Activated CD4-positive, alpha-beta memory T cell treated with anti-CD3 and anti-CD28 coated beads for 36 hours (primary cell): ENCODE measurements at regions not wholly inside any gene's neighbourhood (a gene's known extent, or its start where the extent isn't known, plus 50 kb on each side); places are given as distances from the start of the nearest gene placed in this dataset.
A peak's percentile ranks its signal among the peaks of the same experiment; 100 is the strongest.

Experiments
- CTCF ChIA-PET: fragments of 350-600 bp; sonication (Branson Sonifier 250); formaldehyde crosslinking; loops from one replicate; lab custom pipeline; 2021; ENCODE audit warnings: antibody characterized with exemption, inconsistent platforms; lab: Charles Lee
- POLR2A ChIA-PET: fragments of 350-600 bp; sonication (Branson Sonifier 250); formaldehyde crosslinking; loops from one replicate; lab custom pipeline; 2021; ENCODE audit warnings: antibody characterized with exemption; lab: Charles Lee
- DNase-seq: peaks from one replicate; pipeline ENCODE4 v3.0.0-alpha.2; 2020
- H3K27ac Mint-ChIP-seq: one replicate; pipeline ENCODE4 v1.8.0; 2021; ENCODE audit warnings: mixed read lengths
- H3K27me3 Mint-ChIP-seq: one replicate; pipeline ENCODE4 v1.8.0; 2021; ENCODE audit warnings: mixed read lengths
- H3K36me3 Mint-ChIP-seq: one replicate; pipeline ENCODE4 v1.8.0; 2021; ENCODE audit warnings: mixed read lengths
- H3K4me1 Mint-ChIP-seq: one replicate; pipeline ENCODE4 v1.8.0; 2021; ENCODE audit warnings: low read depth, mixed read lengths
- H3K4me3 Mint-ChIP-seq: one replicate; pipeline ENCODE4 v1.8.0; 2021; ENCODE audit warnings: mild to moderate bottlenecking, mixed read lengths
- H3K9me3 Mint-ChIP-seq: one replicate; pipeline ENCODE4 v1.8.0; 2021; ENCODE audit warnings: mixed read lengths
- intact Hi-C: fragments of 100-400 bp; cut with micrococcal nuclease; formaldehyde crosslinking; loops from one replicate; pipeline ENCODE4 v1.15.1; 2023

- Mint-ChIP-seq H3K9me3 (no peaks in the 10 kb centered on the region), H3K27ac (no peak overlapping the region), H3K4me3 (no peak overlapping the region), H3K36me3 (no peaks in the 10 kb centered on the region), H3K4me1 (no peaks in the 10 kb centered on the region), H3K27me3 (peaks cover 17% of the 10 kb centered on the region)
- CTCF ChIA-PET = no interaction called here
- POLR2A ChIA-PET = no interaction called here
- intact Hi-C loops = no loop called here
- DNase-seq = no peak
These were observed 147.4 kb downstream of the CYLD start for GRCh38 chr16:50889276-50889675.

GRCh38 chr16:50888486-50889261 is 146.8 kb downstream of the CYLD start:
- CTCF ChIA-PET = no interaction called here

GRCh38 chr16:50887500-50888298 is 145.8 kb downstream of the CYLD start:
- DNase-seq = no peak
- H3K4me1 Mint-ChIP-seq = no peaks in the 10 kb centered on the region
- no peak overlapping the region for H3K4me3 Mint-ChIP-seq
- H3K27ac Mint-ChIP-seq = no peak overlapping the region
- H3K36me3 Mint-ChIP-seq = no peaks in the 10 kb centered on the region
- H3K9me3 Mint-ChIP-seq = no peaks in the 10 kb centered on the region
- CTCF ChIA-PET = no interaction called here
- H3K27me3 Mint-ChIP-seq = peaks cover 18% of the 10 kb centered on the region
- POLR2A ChIA-PET = no interaction called here
- intact Hi-C loops = no loop called here

More at GRCh38 chr16:50888486-50889261, 146.8 kb downstream of the CYLD start:
- DNase-seq = no peak
- Mint-ChIP-seq H3K36me3 (no peaks in the 10 kb centered on the region), H3K27me3 (peaks cover 19% of the 10 kb centered on the region), H3K9me3 (no peaks in the 10 kb centered on the region), H3K4me1 (no peaks in the 10 kb centered on the region), H3K4me3 (no peak overlapping the region), H3K27ac (no peak overlapping the region)
- intact Hi-C loops = no loop called here
- POLR2A ChIA-PET = no interaction called here

GRCh38 chr16:50884066-50884860 is 142.4 kb downstream of the CYLD start:
- peaks cover 12% of the 10 kb centered on the region for H3K27me3 Mint-ChIP-seq
- H3K9me3 Mint-ChIP-seq = no peaks in the 10 kb centered on the region
- intact Hi-C loops = no loop called here
- no peaks in the 10 kb centered on the region for H3K4me1 Mint-ChIP-seq
- peak; percentile 47 for DNase-seq
- CTCF ChIA-PET = interaction anchor here (0.9 to 2.0 kb wide), 7 partner anchors 8 to 60 kb away, joined by 3 to 8 read pairs (median 4); no protein-coding TSS in a partner anchor
- H3K36me3 Mint-ChIP-seq = no peaks in the 10 kb centered on the region
- POLR2A ChIA-PET = no interaction called here
- H3K4me3 Mint-ChIP-seq = no peak overlapping the region
- H3K27ac Mint-ChIP-seq = no peak overlapping the region

- no peak overlapping the region for H3K27ac Mint-ChIP-seq
- H3K4me3 Mint-ChIP-seq = no peak overlapping the region
- ChIA-PET POLR2A (no interaction called here), CTCF (interaction anchor here (2.0 kb wide), 1 partner anchor 12 kb away, joined by 5 read pairs; no protein-coding TSS in a partner anchor)
- no peaks in the 10 kb centered on the region for H3K4me1 Mint-ChIP-seq
- H3K27me3 Mint-ChIP-seq = peaks cover 25% of the 10 kb centered on the region
- H3K9me3 Mint-ChIP-seq = no peaks in the 10 kb centered on the region
- intact Hi-C loops = no loop called here
- no peaks in the 10 kb centered on the region for H3K36me3 Mint-ChIP-seq
- DNase-seq = no peak
These were observed 140.1 kb downstream of the CYLD start for GRCh38 chr16:50881956-50882355.

GRCh38 chr16:50881331-50881830 is 139.5 kb downstream of the CYLD start:
- Mint-ChIP-seq H3K9me3 (no peaks in the 10 kb centered on the region), H3K4me3 (no peak overlapping the region), H3K36me3 (no peaks in the 10 kb centered on the region), H3K27me3 (peaks cover 25% of the 10 kb centered on the region), H3K27ac (no peak overlapping the region), H3K4me1 (no peaks in the 10 kb centered on the region)
- DNase-seq = no peak
- CTCF ChIA-PET = no interaction called here
- intact Hi-C loops = no loop called here
- POLR2A ChIA-PET = no interaction called here

- Mint-ChIP-seq H3K4me3 (no peak overlapping the region), H3K9me3 (no peaks in the 10 kb centered on the region), H3K27me3 (peaks cover 22% of the 10 kb centered on the region), H3K36me3 (no peaks in the 10 kb centered on the region), H3K27ac (no peak overlapping the region), H3K4me1 (no peaks in the 10 kb centered on the region)
- POLR2A ChIA-PET = no interaction called here
- DNase-seq = no peak
- intact Hi-C loops = no loop called here
- CTCF ChIA-PET = no interaction called here
These were observed 139.0 kb downstream of the CYLD start for GRCh38 chr16:50880926-50881325.

GRCh38 chr16:50879873-50880695 is 138.2 kb downstream of the CYLD start:
- Mint-ChIP-seq H3K4me1 (no peaks in the 10 kb centered on the region), H3K27me3 (peaks cover 21% of the 10 kb centered on the region), H3K27ac (no peak overlapping the region), H3K9me3 (no peaks in the 10 kb centered on the region), H3K36me3 (no peaks in the 10 kb centered on the region), H3K4me3 (no peak overlapping the region)
- CTCF ChIA-PET = no interaction called here
- POLR2A ChIA-PET = no interaction called here
- intact Hi-C loops = no loop called here
- no peak for DNase-seq

GRCh38 chr16:50878966-50879615 is 137.2 kb downstream of the CYLD start:
- POLR2A ChIA-PET = no interaction called here
- Mint-ChIP-seq H3K4me3 (no peak overlapping the region), H3K4me1 (no peaks in the 10 kb centered on the region), H3K27ac (no peak overlapping the region), H3K9me3 (no peaks in the 10 kb centered on the region), H3K36me3 (no peaks in the 10 kb centered on the region), H3K27me3 (peaks cover 21% of the 10 kb centered on the region)
- CTCF ChIA-PET = no interaction called here
- intact Hi-C loops = no loop called here
- DNase-seq = no peak

GRCh38 chr16:50878536-50878935 is 136.7 kb downstream of the CYLD start:
- intact Hi-C loops = no loop called here
- no peaks in the 10 kb centered on the region for H3K9me3 Mint-ChIP-seq
- POLR2A ChIA-PET = no interaction called here
- CTCF ChIA-PET = interaction anchor here (0.8 kb wide), 1 partner anchor 21 kb away, joined by 3 read pairs; no protein-coding TSS in a partner anchor
- DNase-seq = no peak
- H3K36me3 Mint-ChIP-seq = no peaks in the 10 kb centered on the region
- H3K4me1 Mint-ChIP-seq = no peaks in the 10 kb centered on the region
- peaks cover 18% of the 10 kb centered on the region for H3K27me3 Mint-ChIP-seq
- H3K4me3 Mint-ChIP-seq = no peak overlapping the region
- H3K27ac Mint-ChIP-seq = no peak overlapping the region

GRCh38 chr16:50876263-50876662 is 134.4 kb downstream of the CYLD start:
- intact Hi-C loops = no loop called here
- no peaks in the 10 kb centered on the region for H3K4me1 Mint-ChIP-seq
- DNase-seq = no peak
- ChIA-PET CTCF (no interaction called here), POLR2A (no interaction called here)
- H3K9me3 Mint-ChIP-seq = no peaks in the 10 kb centered on the region
- no peak overlapping the region for H3K4me3 Mint-ChIP-seq
- no peaks in the 10 kb centered on the region for H3K36me3 Mint-ChIP-seq
- no peak overlapping the region for H3K27ac Mint-ChIP-seq
- H3K27me3 Mint-ChIP-seq = peaks cover 21% of the 10 kb centered on the region
